BJ (cell line): ENCODE measurements at regions not wholly inside any gene's neighbourhood (a gene's known extent, or its start where the extent isn't known, plus 50 kb on each side); places are given as distances from the start of the nearest gene placed in this dataset.

Experiments
- CTCF ChIA-PET: fragments of 350-600 bp; formaldehyde crosslinking; extraction: SDS; loops from one replicate; lab custom pipeline; 2021; ENCODE audit warnings: antibody characterized with exemption, inconsistent platforms; lab: Yijun Ruan, JAX
- POLR2A ChIA-PET: fragments of 300-600 bp; sonication (Branson Sonifier 250); formaldehyde crosslinking; extraction: SDS; loops from one replicate; lab custom pipeline; 2021; ENCODE audit warnings: antibody characterized with exemption; lab: Charles Lee
- DNase-seq: peaks from one replicate; pipeline ENCODE4 v3.0.0-alpha.2; 2011; ENCODE audit warnings: low read depth
- H3K27me3 ChIP-seq: 2 replicates; pipeline ENCODE4 v1.6.0; 2011; ENCODE audit warnings: low read length; ENCODE audit not compliant: control insufficient read depth, insufficient read depth
- H3K36me3 ChIP-seq: 2 replicates; pipeline ENCODE4 v1.5.1; 2011; ENCODE audit warnings: low read length; ENCODE audit not compliant: control insufficient read depth, insufficient read depth
- H3K4me3 ChIP-seq: 2 replicates; pipeline ENCODE4 v1.5.1; 2011; ENCODE audit warnings: low read depth, mild to moderate bottlenecking, control low read depth, low read length
- TF ChIP-seq, protein P1 (sequence below): IDR thresholded peaks from 2 replicates; pipeline ENCODE4 v1.5.1; 2011; ENCODE audit warnings: low read depth, mild to moderate bottlenecking, control low read depth, inconsistent platforms, low read length, moderate library complexity; ENCODE audit not compliant: insufficient read depth

DNA sequence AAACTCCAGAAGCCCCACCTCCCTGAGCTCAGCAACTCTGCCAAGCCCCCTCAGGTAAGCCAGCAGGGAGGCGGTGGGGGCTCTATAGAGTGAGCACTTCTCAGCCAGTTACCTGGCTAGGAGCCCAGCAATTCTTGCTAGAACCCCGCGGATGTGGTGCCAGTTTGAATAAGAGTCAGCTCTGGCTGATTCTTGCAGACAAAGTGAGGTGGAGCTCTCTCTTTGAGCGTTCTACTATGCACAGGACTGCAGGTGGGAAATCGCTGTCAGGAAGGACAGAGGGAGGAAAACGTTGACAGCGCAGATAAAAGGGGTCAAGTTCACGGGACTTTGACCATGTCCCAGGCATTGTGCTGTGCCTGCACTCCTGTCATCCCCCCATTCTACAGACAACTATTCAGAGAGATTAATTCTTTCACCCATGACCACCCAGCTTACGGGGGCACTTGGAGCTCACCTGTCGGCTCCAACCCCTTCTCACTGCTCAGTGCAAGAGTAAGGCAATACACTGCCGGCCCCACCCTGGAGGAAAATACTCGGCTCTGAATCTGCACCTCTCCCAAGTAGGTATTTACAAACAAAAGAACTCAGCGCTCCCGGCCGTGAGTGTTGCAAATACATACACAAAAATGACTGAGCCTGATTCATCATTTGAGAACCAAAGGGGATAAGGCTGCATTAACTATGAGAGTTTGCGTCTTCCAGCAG is 92.9 kb downstream of the ANKRD60 start:
- POLR2A ChIA-PET = no interaction called here
- Histone ChIP-seq H3K27me3 (peaks cover 29% of the 10 kb centered on the region), H3K36me3 (no peaks in the 10 kb centered on the region), H3K4me3 (no peak overlapping the region)
- no peak for DNase-seq
- TF ChIP-seq, protein P1, sequence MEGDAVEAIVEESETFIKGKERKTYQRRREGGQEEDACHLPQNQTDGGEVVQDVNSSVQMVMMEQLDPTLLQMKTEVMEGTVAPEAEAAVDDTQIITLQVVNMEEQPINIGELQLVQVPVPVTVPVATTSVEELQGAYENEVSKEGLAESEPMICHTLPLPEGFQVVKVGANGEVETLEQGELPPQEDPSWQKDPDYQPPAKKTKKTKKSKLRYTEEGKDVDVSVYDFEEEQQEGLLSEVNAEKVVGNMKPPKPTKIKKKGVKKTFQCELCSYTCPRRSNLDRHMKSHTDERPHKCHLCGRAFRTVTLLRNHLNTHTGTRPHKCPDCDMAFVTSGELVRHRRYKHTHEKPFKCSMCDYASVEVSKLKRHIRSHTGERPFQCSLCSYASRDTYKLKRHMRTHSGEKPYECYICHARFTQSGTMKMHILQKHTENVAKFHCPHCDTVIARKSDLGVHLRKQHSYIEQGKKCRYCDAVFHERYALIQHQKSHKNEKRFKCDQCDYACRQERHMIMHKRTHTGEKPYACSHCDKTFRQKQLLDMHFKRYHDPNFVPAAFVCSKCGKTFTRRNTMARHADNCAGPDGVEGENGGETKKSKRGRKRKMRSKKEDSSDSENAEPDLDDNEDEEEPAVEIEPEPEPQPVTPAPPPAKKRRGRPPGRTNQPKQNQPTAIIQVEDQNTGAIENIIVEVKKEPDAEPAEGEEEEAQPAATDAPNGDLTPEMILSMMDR = no peak
- CTCF ChIA-PET = interaction anchor here (1.0 to 2.3 kb wide), 2 partner anchors 13 to 49 kb away, joined by 3 to 7 read pairs; no protein-coding TSS in a partner anchor

DNA sequence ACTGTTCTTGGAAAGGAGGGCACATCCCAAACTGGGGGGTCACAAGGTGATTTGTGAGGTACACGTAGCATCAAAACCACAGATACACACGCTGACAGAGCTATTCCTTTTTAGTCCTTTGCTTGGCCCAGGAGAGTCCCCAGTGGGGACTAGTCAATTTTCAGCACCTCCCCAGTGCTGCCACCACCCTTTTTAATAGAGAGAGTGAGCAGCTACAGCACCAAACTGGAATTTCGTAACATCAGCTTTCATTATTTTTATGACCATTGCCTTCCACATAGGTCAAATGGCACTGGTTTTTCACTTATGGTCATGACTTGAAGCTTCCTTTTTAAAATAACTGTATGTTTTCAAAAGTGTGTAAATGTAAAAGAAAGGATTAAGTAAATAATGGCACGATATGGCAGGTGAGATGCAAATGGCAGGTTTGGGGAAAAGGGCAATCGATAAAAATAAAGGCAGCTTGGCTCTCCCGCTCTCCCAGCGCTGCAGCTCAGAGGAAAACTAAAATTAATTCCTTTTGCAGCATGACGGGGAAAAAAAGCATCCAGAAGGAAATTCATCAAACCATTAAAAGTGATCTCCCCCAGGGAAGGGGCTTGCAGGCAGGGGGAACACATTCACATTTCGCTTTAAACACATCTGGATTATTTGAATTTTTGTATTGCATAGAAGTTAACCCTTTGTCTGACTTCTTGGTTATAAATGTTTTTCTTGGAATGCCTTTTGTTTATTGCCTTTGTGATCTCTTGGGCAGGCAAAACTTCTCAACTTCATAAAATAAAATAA is 95.2 kb downstream of the ANKRD60 start:
- TF ChIP-seq, protein P1 = no peak
- DNase-seq = no peak
- ChIA-PET CTCF (interaction anchor here (0.7 to 2.4 kb wide), 6 partner anchors 13 to 210 kb away, joined by 3 to 12 read pairs (median 4); no protein-coding TSS in a partner anchor), POLR2A (no interaction called here)
- H3K27me3 ChIP-seq = peaks cover 23% of the 10 kb centered on the region
- no peak overlapping the region for H3K4me3 ChIP-seq
- no peaks in the 10 kb centered on the region for H3K36me3 ChIP-seq

DNA sequence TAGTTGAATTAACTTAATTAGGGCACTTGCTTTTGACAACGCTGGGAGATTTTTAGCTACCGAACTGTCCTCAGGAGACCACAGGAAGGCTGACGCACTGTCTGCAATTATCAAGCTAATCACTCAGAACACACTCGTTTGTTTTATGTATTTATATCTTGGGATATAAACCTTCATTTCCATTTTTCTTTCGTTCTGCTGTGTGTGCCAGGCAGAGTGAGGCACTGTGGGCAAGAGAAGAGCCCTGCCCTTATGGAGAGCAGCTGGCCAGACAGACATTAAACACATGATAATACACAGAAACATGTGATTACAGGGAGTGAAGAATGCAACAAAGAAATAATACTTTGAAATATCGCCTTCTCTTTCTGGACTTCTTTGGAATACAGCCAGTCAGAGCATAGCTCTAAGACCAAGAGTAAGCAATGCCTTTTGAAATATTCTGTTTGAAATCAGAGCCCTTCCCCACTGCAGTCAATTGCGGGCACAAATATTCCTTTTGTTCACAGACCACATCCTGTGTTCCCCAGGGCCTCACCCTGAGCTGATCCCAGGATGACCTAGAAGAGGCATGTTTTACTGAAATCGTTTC is 96.8 kb downstream of the ANKRD60 start:
- peak; percentile 31 for DNase-seq
- H3K4me3 ChIP-seq = no peak overlapping the region
- POLR2A ChIA-PET = no interaction called here

DNA sequence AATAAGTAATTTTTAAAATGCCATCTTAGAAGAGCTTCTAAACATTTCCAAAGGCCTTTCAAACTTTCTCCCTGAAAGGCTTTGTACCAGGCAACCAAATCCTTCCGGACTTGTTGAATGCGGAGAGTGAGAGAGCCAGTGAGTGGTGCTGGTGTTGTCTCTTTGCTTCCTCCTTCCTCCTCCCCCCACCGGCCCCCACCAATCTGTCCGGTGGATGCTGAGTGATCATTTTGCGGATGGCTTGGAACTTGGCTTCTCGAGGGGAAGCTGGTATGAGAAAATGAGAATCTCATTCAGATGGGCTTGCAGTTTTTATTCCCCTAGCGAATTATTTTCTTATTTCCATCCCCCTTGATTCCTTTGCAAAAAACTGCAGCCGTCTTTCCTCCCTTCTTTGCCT is 97.3 kb downstream of the ANKRD60 start:
- ChIA-PET CTCF (interaction anchor here (1.1 to 2.4 kb wide), 4 partner anchors 12 to 49 kb away, joined by 3 to 12 read pairs (median 4); no protein-coding TSS in a partner anchor), POLR2A (no interaction called here)
- Histone ChIP-seq H3K27me3 (peaks cover 17% of the 10 kb centered on the region), H3K4me3 (no peak overlapping the region), H3K36me3 (no peaks in the 10 kb centered on the region)
- TF ChIP-seq, protein P1 = no peak
- DNase-seq = no peak

More for the DNA sequence above, 96.8 kb downstream of the ANKRD60 start:
- H3K36me3 ChIP-seq = no peaks in the 10 kb centered on the region
- TF ChIP-seq, protein P1 = no peak
- H3K27me3 ChIP-seq = peaks cover 17% of the 10 kb centered on the region
- CTCF ChIA-PET = interaction anchor here (0.6 to 2.4 kb wide), 6 partner anchors 13 to 476 kb away, joined by 3 to 12 read pairs (median 3); no protein-coding TSS in a partner anchor
